ENCODE measurements at regions not wholly inside any gene's neighbourhood (a gene's known extent, or its start where the extent isn't known, plus 50 kb on each side); places are given as distances from the start of the nearest gene placed in this dataset.

- no peak for TF ChIP-seq CTCF (conservative IDR thresholded peaks at IDR 0.05; ENCODE audit: control insufficient read depth, insufficient read depth, low read depth, low read length)
- no peak for DNase-seq (ENCODE audit: low read depth)
- no peak overlapping the region for H3K4me3 ChIP-seq (ENCODE audit: control insufficient read depth, low read depth, low read length)
Observed at GRCh38 chr4:159682996-159683395, 580.1 kb downstream of the RAPGEF2 start.

DNA sequence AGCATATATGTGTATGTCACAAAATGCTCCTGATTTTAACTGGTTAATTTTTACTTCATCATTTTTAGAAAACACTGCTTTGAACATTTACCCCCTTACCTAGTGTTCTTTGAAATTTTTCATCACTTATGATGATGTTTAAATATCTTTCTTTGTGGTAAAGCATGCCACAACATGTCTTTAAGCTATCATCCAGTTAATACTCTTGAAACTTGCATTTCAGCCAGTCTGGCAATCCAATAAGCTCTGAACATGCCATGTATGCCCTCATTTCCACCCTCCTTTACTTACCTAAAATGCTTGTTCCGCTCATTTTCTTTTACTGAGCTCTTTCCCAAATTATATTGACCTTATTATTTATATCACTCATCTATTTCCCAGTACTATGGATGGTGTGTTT is 581.2 kb downstream of the RAPGEF2 start:
- no peak for TF ChIP-seq CTCF (conservative IDR thresholded peaks at IDR 0.05; ENCODE audit: control insufficient read depth, insufficient read depth, low read depth, low read length)
- H3K4me3 ChIP-seq (ENCODE audit: control insufficient read depth, low read depth, low read length), result no peak overlapping the region
- DNase-seq (ENCODE audit: low read depth), result no peak

- TF ChIP-seq CTCF (conservative IDR thresholded peaks at IDR 0.05; ENCODE audit: control insufficient read depth, insufficient read depth, low read depth, low read length), result no peak
- no peak overlapping the region for H3K4me3 ChIP-seq (ENCODE audit: control insufficient read depth, low read depth, low read length)
- no peak for DNase-seq (ENCODE audit: low read depth)
Observed at GRCh38 chr4:159685340-159686092, 582.6 kb downstream of the RAPGEF2 start.

GRCh38 chr4:159689526-159689925 is 586.6 kb downstream of the RAPGEF2 start:
- no peak for TF ChIP-seq CTCF (conservative IDR thresholded peaks at IDR 0.05; ENCODE audit: control insufficient read depth, insufficient read depth, low read depth, low read length)
- H3K4me3 ChIP-seq (ENCODE audit: control insufficient read depth, low read depth, low read length), result no peak overlapping the region
- DNase-seq (ENCODE audit: low read depth), result no peak

DNA sequence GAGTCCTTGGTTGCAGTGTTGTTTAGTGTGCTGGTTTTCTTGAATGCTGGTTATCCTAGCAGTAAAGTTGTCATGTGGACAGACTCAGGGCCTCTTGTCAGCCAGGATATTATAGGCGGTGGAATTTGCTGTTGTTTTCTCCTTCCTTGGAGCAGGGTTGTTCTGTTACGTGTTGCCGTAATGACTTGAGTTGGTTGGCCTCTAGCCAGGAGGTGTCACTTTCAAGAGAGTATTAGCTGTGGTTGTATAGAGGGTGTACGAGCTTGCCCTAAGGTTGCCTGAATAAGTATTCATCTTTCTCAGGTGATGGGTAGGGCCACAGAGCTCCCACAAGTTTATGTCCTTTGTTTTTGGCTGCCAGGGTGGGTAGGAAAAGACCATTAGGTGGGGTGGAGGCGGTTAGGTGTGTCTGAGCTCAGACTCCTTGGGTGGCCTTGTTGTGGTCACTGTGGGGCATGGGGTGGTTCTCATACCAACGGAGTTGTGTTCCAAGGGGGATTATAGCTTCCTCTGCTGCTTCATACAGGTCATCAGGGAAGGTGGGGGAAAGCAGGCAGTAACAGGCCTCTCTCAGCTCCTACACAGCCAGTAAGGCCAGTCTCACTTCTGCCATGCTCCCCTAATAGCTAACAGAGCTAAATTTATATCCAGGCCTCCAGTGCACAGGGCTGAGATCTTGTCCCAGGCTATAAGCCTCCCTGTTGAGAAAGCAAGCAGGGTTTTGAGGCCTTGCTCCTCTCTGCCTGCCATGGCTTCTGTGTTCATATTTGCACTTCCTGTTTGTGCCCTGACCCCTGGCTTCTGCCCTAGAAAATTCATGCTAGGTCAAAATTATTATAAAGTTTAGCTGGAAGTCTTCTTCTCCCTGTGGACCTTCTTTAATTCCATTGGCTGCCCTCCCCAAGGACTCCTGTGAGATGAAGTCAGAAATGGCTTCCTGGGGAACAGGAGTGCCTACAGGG is 594.7 kb downstream of the RAPGEF2 start:
- no peak overlapping the region for H3K4me3 ChIP-seq (ENCODE audit: control insufficient read depth, low read depth, low read length)
- DNase-seq (ENCODE audit: low read depth), result no peak
- TF ChIP-seq CTCF (conservative IDR thresholded peaks at IDR 0.05; ENCODE audit: control insufficient read depth, insufficient read depth, low read depth, low read length), result no peak

DNA sequence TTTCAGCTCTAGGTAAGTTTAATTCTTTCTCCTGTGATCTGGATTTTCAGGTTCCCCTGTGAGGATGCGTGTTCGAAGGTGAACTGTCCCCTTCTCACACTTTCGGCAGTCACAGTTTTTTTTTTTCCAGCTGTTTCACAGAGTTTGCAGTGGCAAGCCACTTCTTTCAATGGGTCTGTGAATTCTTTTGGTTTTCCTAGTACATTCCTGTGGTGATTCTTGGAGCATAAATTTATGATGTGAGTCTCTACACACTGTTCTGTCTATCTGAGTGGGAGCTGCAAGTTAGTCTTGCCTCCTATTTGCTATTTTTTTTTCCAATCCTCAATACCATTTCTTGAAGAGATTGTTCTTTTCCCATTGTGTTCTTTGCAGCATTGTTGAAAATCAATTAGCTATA is 595.5 kb downstream of the RAPGEF2 start:
- TF ChIP-seq CTCF (conservative IDR thresholded peaks at IDR 0.05; ENCODE audit: control insufficient read depth, insufficient read depth, low read depth, low read length), result no peak
- no peak for DNase-seq (ENCODE audit: low read depth)
- H3K4me3 ChIP-seq (ENCODE audit: control insufficient read depth, low read depth, low read length), result no peak overlapping the region

All from fibroblast of mammary gland (primary cell).